CD14-positive monocyte (primary cell): ENCODE measurements at regions not wholly inside any gene's neighbourhood (a gene's known extent, or its start where the extent isn't known, plus 50 kb on each side); places are given as distances from the start of the nearest gene placed in this dataset.

Source experiments
- DNase-seq, 3 donors: peaks; one replicate each; pipeline ENCODE4 v3.0.0-alpha.2; 2011 to 2022
- H2AFZ ChIP-seq: 2 replicates; pipeline ENCODE4 v1.6.0; 2012; ENCODE audit warnings: mild to moderate bottlenecking, low read depth, low read length, inconsistent platforms; ENCODE audit not compliant: insufficient read depth, poor library complexity, severe bottlenecking
- H3K27ac ChIP-seq, 2 donors: 1 replicate in 1 of 2; 2 replicates in 1 of 2; pipeline ENCODE4 v1.5.1; 2012 to 2013; ENCODE audit warnings: low read length in 2 of 2, control low read depth in 1 of 2, inconsistent platforms in 1 of 2, low read depth in 1 of 2, mild to moderate bottlenecking in 1 of 2
- H3K27me3 ChIP-seq, 2 donors: one replicate each; pipeline versions ENCODE4 v1.6.0 to v1.6.1; 2011 to 2013; ENCODE audit warnings: low read length in 2 of 2; ENCODE audit not compliant: control insufficient read depth in 2 of 2, insufficient read depth in 2 of 2
- H3K36me3 ChIP-seq, 2 donors: replicated peaks in 1 of 2; 1 replicate in 1 of 2; 2 replicates in 1 of 2; pipeline versions ENCODE4 v1.5.1 to v1.6.1; 2012 to 2013; ENCODE audit warnings: low read length in 2 of 2, control low read depth in 1 of 2, inconsistent platforms in 1 of 2, mild to moderate bottlenecking in 1 of 2; ENCODE audit not compliant: insufficient read depth in 2 of 2, control insufficient read depth in 1 of 2
- H3K4me1 ChIP-seq, 2 donors: 1 replicate in 1 of 2; 2 replicates in 1 of 2; pipeline versions ENCODE4 v1.5.1 to v1.6.1; 2012 to 2013; ENCODE audit warnings: low read length in 2 of 2, control low read depth in 1 of 2, inconsistent platforms in 1 of 2, mild to moderate bottlenecking in 1 of 2, moderate library complexity in 1 of 2; ENCODE audit not compliant: insufficient read depth in 2 of 2, control insufficient read depth in 1 of 2
- H3K4me2 ChIP-seq: replicated peaks from 2 replicates; pipeline ENCODE3; 2012; ENCODE audit warnings: low read length, moderate library complexity, mild to moderate bottlenecking; ENCODE audit not compliant: poor library complexity, severe bottlenecking; ENCODE audit errors: extremely low read depth
- H3K4me3 ChIP-seq, 3 experiments: fragments of 200-600 bp in 1 of 3; sonication (generic) in 1 of 3; replicated peaks in 1 of 3; 1 replicate in 2 of 3; 2 replicates in 1 of 3; pipeline ENCODE4 v1.5.1; 2011 to 2013; ENCODE audit warnings: low read length in 3 of 3, mild to moderate bottlenecking in 3 of 3, control low read depth in 2 of 3, low read depth in 2 of 3, inconsistent platforms in 1 of 3, moderate library complexity in 1 of 3
- H3K79me2 ChIP-seq: 2 replicates; pipeline ENCODE4 v1.6.0; 2012; ENCODE audit warnings: mild to moderate bottlenecking, control low read depth, inconsistent platforms, low read length, moderate library complexity; ENCODE audit not compliant: insufficient read depth
- H3K9ac ChIP-seq: 2 replicates; pipeline ENCODE4 v1.6.0; 2017; ENCODE audit warnings: low read length, mild to moderate bottlenecking; ENCODE audit not compliant: insufficient read depth, poor library complexity, severe bottlenecking
- H3K9me3 ChIP-seq, 2 donors: replicated peaks in 1 of 2; 1 replicate in 1 of 2; 2 replicates in 1 of 2; pipeline versions ENCODE4 v1.5.1 to v1.6.1; 2012 to 2013; ENCODE audit warnings: low read length in 2 of 2, control low read depth in 1 of 2; ENCODE audit not compliant: control insufficient read depth in 1 of 2, insufficient read depth in 1 of 2
- H4K20me1 ChIP-seq: 2 replicates; pipeline ENCODE4 v1.6.0; 2012; ENCODE audit warnings: mild to moderate bottlenecking, low read length, control low read depth, moderate library complexity; ENCODE audit not compliant: insufficient read depth
- H3K27ac Mint-ChIP-seq, 7 donors: one replicate each; pipeline ENCODE4 v1.8.0; 2020; ENCODE audit warnings: mild to moderate bottlenecking in 7 of 7, mixed read lengths in 7 of 7, moderate library complexity in 6 of 7, inconsistent platforms in 2 of 7
- H3K27me3 Mint-ChIP-seq, 3 donors: one replicate each; pipeline ENCODE4 v1.8.0; 2021 to 2022; ENCODE audit warnings: low read depth in 3 of 3, mild to moderate bottlenecking in 3 of 3, mixed read lengths in 3 of 3, moderate library complexity in 3 of 3, inconsistent platforms in 1 of 3
- H3K36me3 Mint-ChIP-seq, 2 donors: one replicate each; pipeline ENCODE4 v1.8.0; 2020; ENCODE audit warnings: mixed read lengths in 2 of 2, inconsistent platforms in 1 of 2, mild to moderate bottlenecking in 1 of 2
- H3K4me1 Mint-ChIP-seq: one replicate; pipeline ENCODE4 v1.8.0; 2020; ENCODE audit warnings: mild to moderate bottlenecking, mixed read lengths
- H3K4me3 Mint-ChIP-seq, 2 donors: one replicate each; pipeline ENCODE4 v1.8.0; 2020; ENCODE audit warnings: mild to moderate bottlenecking in 2 of 2, mixed read lengths in 2 of 2, moderate library complexity in 1 of 2
- H3K9me3 Mint-ChIP-seq, 7 donors: one replicate each; pipeline ENCODE4 v1.8.0; 2020 to 2022; ENCODE audit warnings: mixed read lengths in 7 of 7, mild to moderate bottlenecking in 6 of 7, moderate library complexity in 6 of 7, inconsistent platforms in 2 of 7
- CTCF ChIP-seq: fragments of 200-600 bp; IDR thresholded peaks from one replicate; pipeline ENCODE4 v1.8.0; 2022; ENCODE audit warnings: antibody characterized with exemption, mild to moderate bottlenecking
- WGBS: methylation state at CpG from one replicate; pipeline ENCODE4 v1.1.5; 2013; ENCODE audit warnings: missing lambda C conversion rate; ENCODE audit not compliant: insufficient coverage; 5-methylcytosine and 5-hydroxymethylcytosine counted together
- intact Hi-C, 2 donors: fragments of 100-400 bp; cut with micrococcal nuclease; formaldehyde crosslinking; loops; one replicate each; pipeline versions ENCODE4 v1.15.0 to v1.15.1; 2023

- H3K36me3 ChIP-seq = no peaks in the 10 kb centered on the region
- no peak for TF ChIP-seq CTCF
- Mint-ChIP-seq H3K4me3 (no peak overlapping the region), H3K36me3 (no peaks in the 10 kb centered on the region), H3K9me3 (peaks cover 0 to 1% (median 0%) of the 10 kb centered on the region in 7 donors), H3K27me3 (peaks cover 0 to 2% (median 2%) of the 10 kb centered on the region in 3 donors), H3K4me1 (peaks cover 5% of the 10 kb centered on the region), H3K27ac (no peak overlapping the region)
- intact Hi-C loops = no loop called here
- no peak overlapping the region for H3K4me3 ChIP-seq
- no peaks in the 10 kb centered on the region for H3K4me1 ChIP-seq
- WGBS = 94% methylated on average over 7 of the region's 7 CpGs
- H3K79me2 ChIP-seq = no peaks in the 10 kb centered on the region
- no peak overlapping the region for H3K9ac ChIP-seq
- DNase-seq = no peak
- no peak overlapping the region for H3K4me2 ChIP-seq
- no peaks in the 10 kb centered on the region for H4K20me1 ChIP-seq
- no peak overlapping the region for H3K27ac ChIP-seq
- H3K27me3 ChIP-seq = no peaks in the 10 kb centered on the region
- H2AFZ ChIP-seq = no peak overlapping the region
- H3K9me3 ChIP-seq = no peaks in the 10 kb centered on the region
Observed at GRCh38 chr21:38036016-38036415, 119.8 kb upstream of the KCNJ6 start.

- DNase-seq = no peak
- no peak for TF ChIP-seq CTCF
- H3K4me1 ChIP-seq = no peaks in the 10 kb centered on the region
- no peak overlapping the region for H2AFZ ChIP-seq
- Mint-ChIP-seq H3K4me3 (no peak overlapping the region), H3K36me3 (no peaks in the 10 kb centered on the region), H3K27me3 (peaks cover 0 to 6% (median 2%) of the 10 kb centered on the region in 3 donors), H3K9me3 (peaks cover 0 to 1% (median 0%) of the 10 kb centered on the region in 7 donors), H3K27ac (no peak overlapping the region), H3K4me1 (peaks cover 1% of the 10 kb centered on the region)
- H3K27ac ChIP-seq = no peak overlapping the region
- H3K79me2 ChIP-seq = no peaks in the 10 kb centered on the region
- WGBS = 100% methylated on average over 1 of the region's 3 CpGs
- peaks cover 0 to 3% of the 10 kb centered on the region in 2 donors for H3K27me3 ChIP-seq
- H3K36me3 ChIP-seq = no peaks in the 10 kb centered on the region
- no peaks in the 10 kb centered on the region for H3K9me3 ChIP-seq
- no peak overlapping the region for H3K9ac ChIP-seq
- no peak overlapping the region for H3K4me2 ChIP-seq
- H3K4me3 ChIP-seq = no peak overlapping the region
- intact Hi-C loops = no loop called here
- no peaks in the 10 kb centered on the region for H4K20me1 ChIP-seq
Observed at GRCh38 chr21:38037416-38037815, 121.2 kb upstream of the KCNJ6 start.
